ENCODE measurements at regions not wholly inside any gene's neighbourhood (a gene's known extent, or its start where the extent isn't known, plus 50 kb on each side); places are given as distances from the start of the nearest gene placed in this dataset.

- Histone ChIP-seq H3K9me3 (ENCODE audit: control insufficient read depth in 2 of 2, insufficient read depth in 1 of 2, low read length in 1 of 2) (no peaks in the 10 kb centered on the region), H3K36me3 (ENCODE audit: control insufficient read depth in 2 of 2, insufficient read depth in 2 of 2, low read length in 1 of 2) (no peaks in the 10 kb centered on the region), H3K4me3 (ENCODE audit: low read length in 2 of 2) (no peak overlapping the region), H3K27me3 (ENCODE audit: control insufficient read depth in 2 of 2, insufficient read depth in 1 of 2, low read length in 1 of 2) (no peaks in the 10 kb centered on the region), H3K27ac (ENCODE audit: low read depth in 1 of 2, low read length in 1 of 2) (no peak overlapping the region), H3K4me1 (ENCODE audit: control insufficient read depth in 2 of 2, insufficient read depth in 2 of 2, low read length in 2 of 2) (no peaks in the 10 kb centered on the region)
- DNase-seq (ENCODE audit: low read depth in 6 of 9, low spot score in 9 of 9): no peak
- 83% methylated on average over 4 of the region's 4 CpGs for WGBS
These were observed 621.8 kb downstream of the CDH26 start for GRCh38 chr20:60579941-60580515.

DNA sequence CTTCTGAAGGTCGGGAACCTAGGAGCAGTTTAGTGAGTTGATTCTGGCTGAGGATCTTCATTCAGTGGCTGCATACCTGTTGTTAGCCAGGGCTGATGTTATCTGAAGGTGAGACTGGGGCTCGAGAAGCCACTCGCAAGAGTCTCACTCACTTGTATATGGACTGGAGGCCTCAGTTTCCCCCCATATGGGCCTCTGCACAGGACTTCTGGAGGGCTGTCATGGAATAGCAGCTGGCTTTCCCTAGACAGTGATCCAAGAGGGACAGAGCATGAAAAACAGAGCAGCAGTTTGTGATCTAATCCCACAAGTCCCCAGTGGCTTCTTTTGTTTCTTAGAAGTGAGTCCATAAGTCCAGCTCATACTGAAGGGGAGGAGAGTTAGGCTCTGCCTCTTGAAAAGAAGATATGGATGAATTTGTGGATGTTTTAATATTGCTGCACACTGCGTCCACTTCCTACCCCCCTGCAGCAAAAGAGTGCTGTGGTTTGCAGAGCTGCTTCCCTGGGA is 623.4 kb downstream of the CDH26 start:
- WGBS: 93% methylated on average over 4 of the region's 4 CpGs
- DNase-seq (ENCODE audit: low read depth in 6 of 9, low spot score in 9 of 9): no peak
- H3K27me3 ChIP-seq (ENCODE audit: control insufficient read depth in 2 of 2, insufficient read depth in 1 of 2, low read length in 1 of 2): no peaks in the 10 kb centered on the region
- H3K9me3 ChIP-seq (ENCODE audit: control insufficient read depth in 2 of 2, insufficient read depth in 1 of 2, low read length in 1 of 2): no peaks in the 10 kb centered on the region
- H3K4me1 ChIP-seq (ENCODE audit: control insufficient read depth in 2 of 2, insufficient read depth in 2 of 2, low read length in 2 of 2): no peaks in the 10 kb centered on the region
- no peak overlapping the region for H3K4me3 ChIP-seq (ENCODE audit: low read length in 2 of 2)
- no peak overlapping the region for H3K27ac ChIP-seq (ENCODE audit: low read depth in 1 of 2, low read length in 1 of 2)
- no peaks in the 10 kb centered on the region for H3K36me3 ChIP-seq (ENCODE audit: control insufficient read depth in 2 of 2, insufficient read depth in 2 of 2, low read length in 1 of 2)

DNA sequence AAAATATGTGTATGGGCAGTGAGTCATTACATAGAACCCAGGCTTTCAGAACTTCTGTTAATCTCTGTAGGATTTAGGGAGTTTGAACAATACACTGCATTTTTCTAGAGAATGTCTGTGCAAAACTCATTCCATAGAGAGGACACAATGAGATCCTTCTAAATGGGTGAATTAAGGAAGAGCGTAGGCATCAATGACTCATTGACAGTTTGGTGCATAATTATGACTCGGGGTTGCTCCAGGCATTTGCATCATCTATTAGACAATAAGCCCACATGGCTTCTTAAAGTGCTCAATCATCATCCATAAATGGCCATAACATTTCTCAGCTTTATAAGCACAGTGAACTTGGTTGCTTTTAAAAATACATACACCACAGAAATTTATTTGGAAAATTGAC is 625.5 kb downstream of the CDH26 start:
- Histone ChIP-seq H3K4me3 (ENCODE audit: low read length in 2 of 2) (no peak overlapping the region), H3K27ac (ENCODE audit: low read depth in 1 of 2, low read length in 1 of 2) (no peak overlapping the region), H3K9me3 (ENCODE audit: control insufficient read depth in 2 of 2, insufficient read depth in 1 of 2, low read length in 1 of 2) (no peaks in the 10 kb centered on the region), H3K27me3 (ENCODE audit: control insufficient read depth in 2 of 2, insufficient read depth in 1 of 2, low read length in 1 of 2) (no peaks in the 10 kb centered on the region), H3K36me3 (ENCODE audit: control insufficient read depth in 2 of 2, insufficient read depth in 2 of 2, low read length in 1 of 2) (no peaks in the 10 kb centered on the region), H3K4me1 (ENCODE audit: control insufficient read depth in 2 of 2, insufficient read depth in 2 of 2, low read length in 2 of 2) (no peaks in the 10 kb centered on the region)
- no peak for DNase-seq (ENCODE audit: low read depth in 6 of 9, low spot score in 9 of 9)
- 96% methylated on average over 2 of the region's 2 CpGs for WGBS

DNA sequence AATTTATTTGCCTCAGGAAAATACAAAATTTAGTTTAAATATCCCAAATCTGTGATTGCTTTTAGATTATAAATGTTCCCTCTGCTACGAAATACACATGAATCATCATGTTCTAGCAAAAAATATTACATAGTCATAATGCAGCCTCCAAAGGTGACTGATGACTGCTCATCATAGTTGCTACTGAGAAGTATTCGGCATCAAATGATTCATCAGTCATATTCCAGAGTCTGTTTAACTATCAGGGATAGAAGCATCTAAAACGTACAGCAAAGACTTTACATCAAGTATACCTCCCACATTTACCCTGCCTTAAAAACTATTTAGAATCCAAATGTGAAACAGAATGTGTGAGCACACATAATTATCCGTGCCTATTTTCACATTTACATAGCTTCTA is 626.0 kb downstream of the CDH26 start:
- DNase-seq (ENCODE audit: low read depth in 6 of 9, low spot score in 9 of 9): no peak
- Histone ChIP-seq H3K27ac (ENCODE audit: low read depth in 1 of 2, low read length in 1 of 2) (no peak overlapping the region), H3K4me1 (ENCODE audit: control insufficient read depth in 2 of 2, insufficient read depth in 2 of 2, low read length in 2 of 2) (no peaks in the 10 kb centered on the region), H3K4me3 (ENCODE audit: low read length in 2 of 2) (no peak overlapping the region), H3K9me3 (ENCODE audit: control insufficient read depth in 2 of 2, insufficient read depth in 1 of 2, low read length in 1 of 2) (no peaks in the 10 kb centered on the region), H3K27me3 (ENCODE audit: control insufficient read depth in 2 of 2, insufficient read depth in 1 of 2, low read length in 1 of 2) (no peaks in the 10 kb centered on the region), H3K36me3 (ENCODE audit: control insufficient read depth in 2 of 2, insufficient read depth in 2 of 2, low read length in 1 of 2) (no peaks in the 10 kb centered on the region)
- 82% methylated on average over 4 of the region's 4 CpGs for WGBS

DNA sequence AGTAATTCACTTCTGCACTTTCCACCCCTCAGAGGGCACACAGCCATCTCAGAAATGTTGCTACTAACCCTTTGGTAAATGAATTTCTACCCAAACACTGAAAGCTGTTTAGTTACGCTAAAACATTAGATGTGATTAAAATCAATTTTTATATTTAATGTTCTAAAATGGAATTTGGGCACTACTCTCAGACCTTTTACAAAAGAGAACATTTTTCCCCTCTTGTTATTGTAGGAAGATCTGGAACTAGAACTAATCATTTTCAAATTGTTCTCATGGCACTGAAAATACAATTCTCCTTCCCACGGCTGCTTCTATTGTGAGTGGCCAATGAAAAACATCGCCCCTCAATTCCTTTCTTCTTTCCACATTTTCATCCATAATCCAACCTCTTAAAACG is 627.4 kb downstream of the CDH26 start:
- no peak overlapping the region for H3K27ac ChIP-seq (ENCODE audit: low read depth in 1 of 2, low read length in 1 of 2)
- no peaks in the 10 kb centered on the region for H3K9me3 ChIP-seq (ENCODE audit: control insufficient read depth in 2 of 2, insufficient read depth in 1 of 2, low read length in 1 of 2)
- no peaks in the 10 kb centered on the region for H3K36me3 ChIP-seq (ENCODE audit: control insufficient read depth in 2 of 2, insufficient read depth in 2 of 2, low read length in 1 of 2)
- WGBS: 86% methylated on average over 4 of the region's 4 CpGs
- no peaks in the 10 kb centered on the region for H3K27me3 ChIP-seq (ENCODE audit: control insufficient read depth in 2 of 2, insufficient read depth in 1 of 2, low read length in 1 of 2)
- DNase-seq (ENCODE audit: low read depth in 6 of 9, low spot score in 9 of 9): no peak
- H3K4me1 ChIP-seq (ENCODE audit: control insufficient read depth in 2 of 2, insufficient read depth in 2 of 2, low read length in 2 of 2): no peaks in the 10 kb centered on the region
- H3K4me3 ChIP-seq (ENCODE audit: low read length in 2 of 2): no peak overlapping the region

GRCh38 chr20:60586269-60587050 is 628.2 kb downstream of the CDH26 start:
- 79% methylated on average over 11 of the region's 11 CpGs for WGBS
- Histone ChIP-seq H3K4me3 (ENCODE audit: low read length in 2 of 2) (no peak overlapping the region), H3K4me1 (ENCODE audit: control insufficient read depth in 2 of 2, insufficient read depth in 2 of 2, low read length in 2 of 2) (no peaks in the 10 kb centered on the region), H3K9me3 (ENCODE audit: control insufficient read depth in 2 of 2, insufficient read depth in 1 of 2, low read length in 1 of 2) (no peaks in the 10 kb centered on the region), H3K36me3 (ENCODE audit: control insufficient read depth in 2 of 2, insufficient read depth in 2 of 2, low read length in 1 of 2) (no peaks in the 10 kb centered on the region), H3K27ac (ENCODE audit: low read depth in 1 of 2, low read length in 1 of 2) (no peak overlapping the region), H3K27me3 (ENCODE audit: control insufficient read depth in 2 of 2, insufficient read depth in 1 of 2, low read length in 1 of 2) (no peaks in the 10 kb centered on the region)
- no peak for DNase-seq (ENCODE audit: low read depth in 6 of 9, low spot score in 9 of 9)

- DNase-seq (ENCODE audit: low read depth in 6 of 9, low spot score in 9 of 9): no peak
- 83% methylated on average over 4 of the region's 4 CpGs for WGBS
These were observed 629.8 kb downstream of the CDH26 start for GRCh38 chr20:60587986-60588385.

GRCh38 chr20:60589623-60590022 is 631.4 kb downstream of the CDH26 start:
- Histone ChIP-seq H3K27me3 (ENCODE audit: control insufficient read depth in 2 of 2, insufficient read depth in 1 of 2, low read length in 1 of 2) (no peaks in the 10 kb centered on the region), H3K4me1 (ENCODE audit: control insufficient read depth in 2 of 2, insufficient read depth in 2 of 2, low read length in 2 of 2) (no peaks in the 10 kb centered on the region), H3K36me3 (ENCODE audit: control insufficient read depth in 2 of 2, insufficient read depth in 2 of 2, low read length in 1 of 2) (no peaks in the 10 kb centered on the region), H3K9me3 (ENCODE audit: control insufficient read depth in 2 of 2, insufficient read depth in 1 of 2, low read length in 1 of 2) (no peaks in the 10 kb centered on the region), H3K4me3 (ENCODE audit: low read length in 2 of 2) (no peak overlapping the region), H3K27ac (ENCODE audit: low read depth in 1 of 2, low read length in 1 of 2) (no peak overlapping the region)
- 18% methylated on average over 3 of the region's 3 CpGs for WGBS
- peak in 8 of 9 donors; percentile 4 to 50 (median 34) for DNase-seq (ENCODE audit: low read depth in 6 of 9, low spot score in 9 of 9)

More at GRCh38 chr20:60587986-60588385, 629.8 kb downstream of the CDH26 start:
- H3K27ac ChIP-seq (ENCODE audit: low read depth in 1 of 2, low read length in 1 of 2): no peak overlapping the region
- no peaks in the 10 kb centered on the region for H3K9me3 ChIP-seq (ENCODE audit: control insufficient read depth in 2 of 2, insufficient read depth in 1 of 2, low read length in 1 of 2)
- no peaks in the 10 kb centered on the region for H3K36me3 ChIP-seq (ENCODE audit: control insufficient read depth in 2 of 2, insufficient read depth in 2 of 2, low read length in 1 of 2)
- no peaks in the 10 kb centered on the region for H3K27me3 ChIP-seq (ENCODE audit: control insufficient read depth in 2 of 2, insufficient read depth in 1 of 2, low read length in 1 of 2)
- H3K4me3 ChIP-seq (ENCODE audit: low read length in 2 of 2): no peak overlapping the region
- no peaks in the 10 kb centered on the region for H3K4me1 ChIP-seq (ENCODE audit: control insufficient read depth in 2 of 2, insufficient read depth in 2 of 2, low read length in 2 of 2)

- Histone ChIP-seq H3K27ac (ENCODE audit: low read depth in 1 of 2, low read length in 1 of 2) (no peak overlapping the region), H3K4me3 (ENCODE audit: low read length in 2 of 2) (no peak overlapping the region), H3K36me3 (ENCODE audit: control insufficient read depth in 2 of 2, insufficient read depth in 2 of 2, low read length in 1 of 2) (no peaks in the 10 kb centered on the region), H3K27me3 (ENCODE audit: control insufficient read depth in 2 of 2, insufficient read depth in 1 of 2, low read length in 1 of 2) (no peaks in the 10 kb centered on the region), H3K9me3 (ENCODE audit: control insufficient read depth in 2 of 2, insufficient read depth in 1 of 2, low read length in 1 of 2) (no peaks in the 10 kb centered on the region), H3K4me1 (ENCODE audit: control insufficient read depth in 2 of 2, insufficient read depth in 2 of 2, low read length in 2 of 2) (no peaks in the 10 kb centered on the region)
- no peak for DNase-seq (ENCODE audit: low read depth in 6 of 9, low spot score in 9 of 9)
- WGBS: 79% methylated on average over 6 of the region's 6 CpGs
These were observed 633.1 kb downstream of the CDH26 start for GRCh38 chr20:60591172-60591799.

Measured in thymus (tissue), 11 donors.